ENCODE measurements at regions not wholly inside any gene's neighbourhood (a gene's known extent, or its start where the extent isn't known, plus 50 kb on each side); places are given as distances from the start of the nearest gene placed in this dataset.

GRCh38 chr10:28091913-28092312 is 93.0 kb upstream of the ODAD2 start:
- Histone ChIP-seq H3K4me3 (ENCODE audit: low read depth in 1 of 3, low read length in 3 of 3) (no peak overlapping the region), H3K27me3 (ENCODE audit: control insufficient read depth in 4 of 4, insufficient read depth in 4 of 4, low read length in 3 of 4) (no peaks in the 10 kb centered on the region), H3K27ac (ENCODE audit: low read depth in 1 of 2, low read length in 2 of 2) (no peak overlapping the region), H3K4me1 (ENCODE audit: control insufficient read depth in 4 of 4, insufficient read depth in 4 of 4, low read length in 3 of 4) (no peaks in the 10 kb centered on the region), H3K9ac (ENCODE audit: low read depth in 1 of 2, low read length in 2 of 2) (no peak overlapping the region), H3K36me3 (ENCODE audit: control insufficient read depth in 4 of 4, insufficient read depth in 3 of 4, low read depth in 1 of 4, low read length in 3 of 4) (no peaks in the 10 kb centered on the region), H3K9me3 (ENCODE audit: control insufficient read depth in 4 of 4, low read length in 3 of 4) (no peaks in the 10 kb centered on the region)
- WGBS = 91% methylated on average over 2 of the region's 2 CpGs
- TF ChIP-seq FOXA2 (IDR thresholded peaks at IDR 0.05) = no peak
- TF ChIP-seq HNF4A (conservative IDR thresholded peaks at IDR 0.05) = no peak
- no peak for TF ChIP-seq NR2F2 (IDR thresholded peaks at IDR 0.05)
- no peak for TF ChIP-seq SP1 (IDR thresholded peaks at IDR 0.05)
- TF ChIP-seq FOXA1 (IDR thresholded peaks at IDR 0.05) = no peak
- no peak for TF ChIP-seq YY1 (IDR thresholded peaks at IDR 0.05)
- TF ChIP-seq REST (IDR thresholded peaks at IDR 0.05) = no peak
- no peak for TF ChIP-seq GABPA (IDR thresholded peaks at IDR 0.05 in 1 of 2, conservative IDR thresholded peaks at IDR 0.05 in 1 of 2)
- no peak for TF ChIP-seq ZBTB33 (IDR thresholded peaks at IDR 0.05)
- no peak for TF ChIP-seq RXRA (IDR thresholded peaks at IDR 0.05)
- no peak for TF ChIP-seq MAX (IDR thresholded peaks at IDR 0.05)
- DNase-seq (ENCODE audit: low spot score) = no peak

GRCh38 chr10:28090506-28090905 is 91.6 kb upstream of the ODAD2 start:
- Histone ChIP-seq H3K4me1 (ENCODE audit: control insufficient read depth in 4 of 4, insufficient read depth in 4 of 4, low read length in 3 of 4) (no peaks in the 10 kb centered on the region), H3K27me3 (ENCODE audit: control insufficient read depth in 4 of 4, insufficient read depth in 4 of 4, low read length in 3 of 4) (no peaks in the 10 kb centered on the region), H3K9me3 (ENCODE audit: control insufficient read depth in 4 of 4, low read length in 3 of 4) (no peaks in the 10 kb centered on the region), H3K4me3 (ENCODE audit: low read depth in 1 of 3, low read length in 3 of 3) (no peak overlapping the region), H3K27ac (ENCODE audit: low read depth in 1 of 2, low read length in 2 of 2) (no peak overlapping the region), H3K9ac (ENCODE audit: low read depth in 1 of 2, low read length in 2 of 2) (no peak overlapping the region), H3K36me3 (ENCODE audit: control insufficient read depth in 4 of 4, insufficient read depth in 3 of 4, low read depth in 1 of 4, low read length in 3 of 4) (no peaks in the 10 kb centered on the region)
- DNase-seq (ENCODE audit: low spot score) = no peak
- WGBS = 97% methylated on average over 4 of the region's 4 CpGs
- TF ChIP-seq HNF4A (conservative IDR thresholded peaks at IDR 0.05) (no peak), HNF4G (IDR thresholded peaks at IDR 0.05) (no peak), RAD21 (IDR thresholded peaks at IDR 0.05) (no peak), EGR1 (IDR thresholded peaks at IDR 0.05; ENCODE audit: low read depth in 2 of 2) (no peak), JUND (IDR thresholded peaks at IDR 0.05) (no peak), CTCF (IDR thresholded peaks at IDR 0.05; ENCODE audit: low read depth, low read length, missing input control) (no peak), ZBTB33 (IDR thresholded peaks at IDR 0.05) (no peak), TAF1 (conservative IDR thresholded peaks at IDR 0.05) (no peak), YY1 (IDR thresholded peaks at IDR 0.05) (no peak), ATF3 (IDR thresholded peaks at IDR 0.05) (no peak), SP1 (IDR thresholded peaks at IDR 0.05) (no peak), RXRA (IDR thresholded peaks at IDR 0.05) (no peak), FOXA1 (IDR thresholded peaks at IDR 0.05) (no peak), GABPA (IDR thresholded peaks at IDR 0.05 in 1 of 2, conservative IDR thresholded peaks at IDR 0.05 in 1 of 2) (no peak), NR2F2 (IDR thresholded peaks at IDR 0.05) (no peak), FOXA2 (IDR thresholded peaks at IDR 0.05) (no peak), MAX (IDR thresholded peaks at IDR 0.05) (no peak), REST (IDR thresholded peaks at IDR 0.05) (no peak)

Data from liver (tissue), 8 donors.